ENCODE measurements at regions not wholly inside any gene's neighbourhood (a gene's known extent, or its start where the extent isn't known, plus 50 kb on each side); places are given as distances from the start of the nearest gene placed in this dataset.

DNA sequence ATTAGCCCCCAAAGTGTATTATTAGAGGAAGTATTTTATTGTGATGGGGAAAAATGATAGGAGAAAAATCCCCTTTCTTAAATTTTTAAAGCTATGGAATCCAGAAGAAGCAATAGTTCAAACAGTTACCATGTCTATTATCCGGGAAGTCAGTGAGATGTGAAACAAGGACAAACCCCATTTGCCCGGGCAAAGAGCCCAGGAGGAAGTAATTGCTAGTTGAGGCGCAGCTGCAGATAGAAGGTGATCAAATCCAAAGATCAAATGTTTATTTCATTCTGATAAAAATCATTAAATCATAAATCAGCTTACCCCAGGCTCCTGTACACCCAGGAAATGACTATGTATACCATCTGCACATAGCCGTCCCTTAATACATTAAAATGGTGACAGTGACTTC lies 204.0 kb upstream of the CRBN start:
- intact Hi-C loops (cut with DNase I): no loop called here
- DNase-seq: no peak
- Histone ChIP-seq H3K27ac (no peak overlapping the region), H3K9me3 (no peaks in the 10 kb centered on the region), H3K4me1 (no peaks in the 10 kb centered on the region), H3K4me3 (no peak overlapping the region), H3K36me3 (no peaks in the 10 kb centered on the region), H3K27me3 (no peaks in the 10 kb centered on the region)
- TF ChIP-seq, protein P1, sequence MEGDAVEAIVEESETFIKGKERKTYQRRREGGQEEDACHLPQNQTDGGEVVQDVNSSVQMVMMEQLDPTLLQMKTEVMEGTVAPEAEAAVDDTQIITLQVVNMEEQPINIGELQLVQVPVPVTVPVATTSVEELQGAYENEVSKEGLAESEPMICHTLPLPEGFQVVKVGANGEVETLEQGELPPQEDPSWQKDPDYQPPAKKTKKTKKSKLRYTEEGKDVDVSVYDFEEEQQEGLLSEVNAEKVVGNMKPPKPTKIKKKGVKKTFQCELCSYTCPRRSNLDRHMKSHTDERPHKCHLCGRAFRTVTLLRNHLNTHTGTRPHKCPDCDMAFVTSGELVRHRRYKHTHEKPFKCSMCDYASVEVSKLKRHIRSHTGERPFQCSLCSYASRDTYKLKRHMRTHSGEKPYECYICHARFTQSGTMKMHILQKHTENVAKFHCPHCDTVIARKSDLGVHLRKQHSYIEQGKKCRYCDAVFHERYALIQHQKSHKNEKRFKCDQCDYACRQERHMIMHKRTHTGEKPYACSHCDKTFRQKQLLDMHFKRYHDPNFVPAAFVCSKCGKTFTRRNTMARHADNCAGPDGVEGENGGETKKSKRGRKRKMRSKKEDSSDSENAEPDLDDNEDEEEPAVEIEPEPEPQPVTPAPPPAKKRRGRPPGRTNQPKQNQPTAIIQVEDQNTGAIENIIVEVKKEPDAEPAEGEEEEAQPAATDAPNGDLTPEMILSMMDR (IDR thresholded peaks at IDR 0.05): no peak
- TF ChIP-seq EP300 (IDR thresholded peaks at IDR 0.05): no peak
- no peak for TF ChIP-seq POLR2AphosphoS5 (IDR thresholded peaks at IDR 0.05)
- no peak for TF ChIP-seq POLR2A (IDR thresholded peaks at IDR 0.05)
- 39 to 65% methylated on average over 4 of the region's 4 CpGs for WGBS, 2 donors

DNA sequence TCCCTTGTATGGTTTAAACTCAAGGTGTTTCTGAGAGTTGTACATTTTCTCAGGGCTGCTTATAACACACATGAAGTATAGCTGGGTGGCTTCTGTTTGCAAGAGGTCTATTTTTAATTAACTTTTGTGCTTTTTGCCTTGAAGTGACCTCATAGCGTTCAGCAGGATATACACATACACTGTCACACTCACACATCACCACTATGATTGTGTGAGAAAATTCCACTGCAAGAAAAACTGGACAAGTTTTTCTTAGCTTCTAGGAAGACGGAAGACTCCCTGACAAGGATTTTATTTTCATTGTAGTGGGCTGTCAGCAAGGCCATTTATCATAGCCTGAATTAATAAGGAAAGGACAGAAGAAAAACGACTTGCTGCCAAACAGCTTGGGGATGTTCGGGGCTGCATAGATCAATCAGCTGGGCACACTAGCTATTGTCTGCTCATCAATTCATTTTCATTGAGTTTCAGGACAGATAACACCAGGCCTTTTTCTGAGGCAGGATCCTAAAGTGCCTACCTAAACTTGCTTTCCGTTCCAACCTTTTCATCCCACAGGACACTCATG lies 192.8 kb upstream of the CRBN start:
- 71 to 74% methylated on average over 5 of the region's 5 CpGs for WGBS, 2 donors
- TF ChIP-seq POLR2AphosphoS5 (IDR thresholded peaks at IDR 0.05) (no peak), EP300 (IDR thresholded peaks at IDR 0.05) (no peak), POLR2A (IDR thresholded peaks at IDR 0.05) (no peak)
- TF ChIP-seq, protein P1 (IDR thresholded peaks at IDR 0.05): no peak
- intact Hi-C loops (cut with DNase I): no loop called here

DNA sequence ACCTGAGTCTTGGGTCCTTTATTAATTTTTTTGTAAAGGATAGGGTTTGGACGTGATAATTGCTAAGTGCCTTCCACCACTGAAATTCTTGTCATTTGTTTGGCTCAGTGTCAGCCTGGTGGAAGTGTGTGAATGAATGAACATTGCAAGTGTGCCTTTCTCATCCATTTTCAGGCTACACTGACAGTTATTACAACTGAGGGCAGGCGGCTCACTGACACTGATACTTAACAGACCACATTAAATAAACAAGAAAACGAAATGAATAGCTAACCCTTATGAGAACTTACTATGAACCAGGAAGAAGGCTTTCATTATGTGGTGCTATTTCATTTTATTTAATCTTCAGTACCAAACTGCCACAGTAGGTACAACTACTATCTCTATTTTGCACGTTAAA lies 188.8 kb upstream of the CRBN start:
- H3K27me3 ChIP-seq: no peaks in the 10 kb centered on the region
- H3K36me3 ChIP-seq: no peaks in the 10 kb centered on the region
- H3K4me1 ChIP-seq: peaks cover 0 to 13% (median 12%) of the 10 kb centered on the region in 4 donors
- no peak overlapping the region for H3K27ac ChIP-seq
- no peak for DNase-seq
- TF ChIP-seq EP300 (IDR thresholded peaks at IDR 0.05) (no peak), POLR2AphosphoS5 (IDR thresholded peaks at IDR 0.05) (peak; percentile 34 to 82 (median 62)), POLR2A (IDR thresholded peaks at IDR 0.05) (no peak)
- TF ChIP-seq, protein P1 (IDR thresholded peaks at IDR 0.05): no peak
- no peak overlapping the region for H3K4me3 ChIP-seq
- whole genome bisulfite sequencing, 2 donors: 44 to 57% methylated on average over 4 of the region's 4 CpGs
- intact Hi-C loops (cut with DNase I): no loop called here
- H3K9me3 ChIP-seq: no peaks in the 10 kb centered on the region

More for the DNA sequence above, 192.8 kb upstream of the CRBN start:
- Histone ChIP-seq H3K36me3 (no peaks in the 10 kb centered on the region), H3K4me3 (no peak overlapping the region), H3K4me1 (peaks cover 0 to 13% (median 12%) of the 10 kb centered on the region in 4 donors), H3K27ac (no peak overlapping the region), H3K27me3 (no peaks in the 10 kb centered on the region), H3K9me3 (no peaks in the 10 kb centered on the region)
- no peak for DNase-seq

DNA sequence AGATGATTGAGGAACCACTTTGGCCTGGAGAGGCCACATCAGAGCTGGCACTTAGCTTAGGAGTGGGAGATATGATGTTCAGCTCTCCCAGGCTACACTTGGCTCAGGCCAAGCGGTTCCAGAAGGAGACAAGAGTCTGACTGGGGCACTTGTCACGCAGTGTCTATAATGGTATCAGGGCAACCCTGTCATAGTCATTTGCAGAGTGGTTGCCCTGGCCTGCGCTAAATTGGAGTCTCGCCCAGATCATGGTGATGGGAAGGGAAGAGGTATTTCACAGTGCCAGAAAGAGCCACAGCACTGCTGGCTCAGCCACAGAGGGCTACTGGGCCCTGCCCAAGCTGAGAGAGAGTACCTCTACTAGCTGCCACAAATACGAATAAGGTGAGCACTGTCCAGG lies 186.9 kb upstream of the CRBN start:
- no peak for TF ChIP-seq EP300 (IDR thresholded peaks at IDR 0.05)
- no peak for TF ChIP-seq POLR2AphosphoS5 (IDR thresholded peaks at IDR 0.05)
- no peak for TF ChIP-seq POLR2A (IDR thresholded peaks at IDR 0.05)
- TF ChIP-seq, protein P1 (IDR thresholded peaks at IDR 0.05): no peak
- peaks cover 0 to 13% (median 12%) of the 10 kb centered on the region in 4 donors for H3K4me1 ChIP-seq
- H3K27ac ChIP-seq: no peak overlapping the region
- 84 to 90% methylated on average over 5 of the region's 5 CpGs for WGBS, 2 donors
- H3K36me3 ChIP-seq: no peaks in the 10 kb centered on the region
- no peak for DNase-seq
- H3K27me3 ChIP-seq: no peaks in the 10 kb centered on the region
- no peak overlapping the region for H3K4me3 ChIP-seq
- no peaks in the 10 kb centered on the region for H3K9me3 ChIP-seq
- intact Hi-C loops (cut with DNase I): no loop called here

DNA sequence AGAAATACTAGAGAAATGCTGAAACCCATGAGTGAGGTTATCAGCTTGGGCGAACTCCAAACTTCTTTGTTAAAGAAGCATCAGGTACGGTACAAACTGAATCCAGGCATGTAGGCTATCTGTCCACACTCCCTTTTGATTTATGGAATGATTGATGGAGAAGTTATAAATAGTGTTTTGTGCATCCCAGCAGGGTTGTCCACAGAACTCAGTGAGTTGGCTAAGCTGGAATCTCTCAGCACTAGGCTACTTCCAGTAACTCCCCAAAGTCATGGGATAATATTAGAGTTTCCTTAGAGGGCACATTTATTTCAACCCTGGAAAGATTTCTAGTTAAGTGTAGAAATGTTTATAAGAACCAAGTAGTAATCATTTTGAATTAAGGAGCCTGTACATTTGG lies 186.2 kb upstream of the CRBN start:
- Histone ChIP-seq H3K4me1 (peaks cover 0 to 13% (median 12%) of the 10 kb centered on the region in 4 donors), H3K9me3 (no peaks in the 10 kb centered on the region), H3K4me3 (no peak overlapping the region), H3K27ac (no peak overlapping the region), H3K27me3 (no peaks in the 10 kb centered on the region), H3K36me3 (no peaks in the 10 kb centered on the region)
- 85 to 90% methylated on average over 2 of the region's 2 CpGs for WGBS, 2 donors
- intact Hi-C loops (cut with DNase I): no loop called here
- DNase-seq: no peak
- TF ChIP-seq, protein P1 (IDR thresholded peaks at IDR 0.05): no peak
- no peak for TF ChIP-seq POLR2AphosphoS5 (IDR thresholded peaks at IDR 0.05)
- TF ChIP-seq EP300 (IDR thresholded peaks at IDR 0.05): no peak
- TF ChIP-seq POLR2A (IDR thresholded peaks at IDR 0.05): no peak
